Calu3 (cell line): ENCODE measurements at regions not wholly inside any gene's neighbourhood (a gene's known extent, or its start where the extent isn't known, plus 50 kb on each side); places are given as distances from the start of the nearest gene placed in this dataset.

Experiments used
- BruUV-seq: library from RNA; stranded (reverse); fragments of 400-500 nt; replicated peaks from 2 replicates; lab custom pipeline; 2021; lab: Mats Ljungman, UMichigan
- CTCF ChIA-PET: fragments of 300-600 bp; sonication (Branson Sonifier 250); formaldehyde crosslinking; loops from one replicate; lab custom pipeline; 2022; ENCODE audit warnings: antibody characterized with exemption; lab: Charles Lee
- DNase-seq: peaks from one replicate; pipeline ENCODE4 v3.0.0; 2022
- H3K27ac Mint-ChIP-seq: one replicate; pipeline ENCODE4 v1.8.0; 2022; ENCODE audit warnings: mixed read lengths; ENCODE audit not compliant: unreplicated experiment
- H3K27me3 Mint-ChIP-seq: one replicate; pipeline ENCODE4 v1.8.0; 2022; ENCODE audit warnings: mixed read lengths; ENCODE audit not compliant: unreplicated experiment
- H3K36me3 Mint-ChIP-seq: one replicate; pipeline ENCODE4 v1.8.0; 2022; ENCODE audit warnings: mild to moderate bottlenecking, moderate library complexity, mixed read lengths; ENCODE audit not compliant: insufficient read depth, unreplicated experiment
- H3K4me1 Mint-ChIP-seq: one replicate; pipeline ENCODE4 v1.8.0; 2022; ENCODE audit warnings: mild to moderate bottlenecking, low read depth, mixed read lengths; ENCODE audit not compliant: unreplicated experiment
- H3K4me3 Mint-ChIP-seq: one replicate; pipeline ENCODE4 v1.8.0; 2022; ENCODE audit warnings: mild to moderate bottlenecking, low read depth, moderate library complexity, mixed read lengths; ENCODE audit not compliant: unreplicated experiment
- H3K9me3 Mint-ChIP-seq: one replicate; pipeline ENCODE4 v1.8.0; 2022; ENCODE audit warnings: low read depth, mixed read lengths; ENCODE audit not compliant: unreplicated experiment
- CTCF ChIP-seq: fragments of 200-600 bp; IDR thresholded peaks from one replicate; pipeline ENCODE4 v1.8.0; 2022; ENCODE audit warnings: antibody characterized with exemption; ENCODE audit not compliant: unreplicated experiment
- intact Hi-C: fragments of 100-400 bp; cut with micrococcal nuclease; formaldehyde crosslinking; loops from one replicate; pipeline ENCODE4 v1.10.0; 2022; ENCODE audit not compliant: unreplicated experiment

- no peaks in the 10 kb centered on the region for H3K36me3 Mint-ChIP-seq
- no peaks in the 10 kb centered on the region for H3K4me1 Mint-ChIP-seq
- H3K9me3 Mint-ChIP-seq: no peaks in the 10 kb centered on the region
- no peak overlapping the region for H3K4me3 Mint-ChIP-seq
- no peak for TF ChIP-seq CTCF
- BruUV-seq: no TSS peak
- DNase-seq: no peak
- no peaks in the 10 kb centered on the region for H3K27me3 Mint-ChIP-seq
- CTCF ChIA-PET: no interaction called here
- no peak overlapping the region for H3K27ac Mint-ChIP-seq
- intact Hi-C loops: no loop called here
Measured at GRCh38 chr21:35309316-35309715, 260.2 kb upstream of the RUNX1 start.

GRCh38 chr21:35303085-35303484 lies 254.0 kb upstream of the RUNX1 start:
- Mint-ChIP-seq H3K4me1 (peaks cover 8% of the 10 kb centered on the region), H3K9me3 (peaks cover 5% of the 10 kb centered on the region), H3K36me3 (no peaks in the 10 kb centered on the region), H3K4me3 (no peak overlapping the region), H3K27ac (peak overlapping the region; percentile 52), H3K27me3 (no peaks in the 10 kb centered on the region)
- DNase-seq: no peak
- TF ChIP-seq CTCF: no peak
- BruUV-seq: no TSS peak
- intact Hi-C loops: no loop called here
- CTCF ChIA-PET: no interaction called here

DNA sequence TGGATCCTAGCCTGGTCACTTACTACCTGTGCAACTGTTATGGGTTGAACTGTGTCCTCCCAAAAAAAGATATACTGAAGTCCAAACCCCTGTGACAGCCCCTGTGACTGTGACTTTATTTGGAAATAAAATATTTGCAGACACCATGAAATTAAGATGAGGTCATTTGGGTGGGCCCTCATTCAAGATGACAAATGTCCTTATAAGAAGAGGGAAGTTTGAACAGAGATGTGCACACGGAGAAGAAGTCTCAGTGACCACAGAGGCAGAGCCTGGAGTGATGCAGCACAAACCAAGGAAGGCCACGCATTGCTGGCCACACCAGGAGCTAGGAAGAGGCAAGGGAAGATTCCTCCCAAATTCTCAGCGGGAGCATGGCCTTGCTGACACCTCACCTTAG lies 249.7 kb upstream of the RUNX1 start:
- TF ChIP-seq CTCF: no peak
- H3K27me3 Mint-ChIP-seq: no peaks in the 10 kb centered on the region
- peaks cover 30% of the 10 kb centered on the region for H3K4me1 Mint-ChIP-seq
- peaks cover 7% of the 10 kb centered on the region for H3K9me3 Mint-ChIP-seq
- peaks cover 7% of the 10 kb centered on the region for H3K36me3 Mint-ChIP-seq
- no peak overlapping the region for H3K27ac Mint-ChIP-seq
- BruUV-seq: no TSS peak
- intact Hi-C loops: no loop called here
- CTCF ChIA-PET: no interaction called here
- no peak overlapping the region for H3K4me3 Mint-ChIP-seq
- DNase-seq: no peak

- Mint-ChIP-seq H3K4me1 (peaks cover 27% of the 10 kb centered on the region), H3K4me3 (no peak overlapping the region), H3K27ac (no peak overlapping the region), H3K36me3 (peaks cover 8% of the 10 kb centered on the region), H3K27me3 (no peaks in the 10 kb centered on the region), H3K9me3 (peaks cover 2% of the 10 kb centered on the region)
- DNase-seq: no peak
- BruUV-seq: no TSS peak
- CTCF ChIA-PET: interaction anchor here (0.6 kb wide), 1 partner anchor 103 kb away, joined by 4 read pairs; no protein-coding TSS in a partner anchor
- intact Hi-C loops: no loop called here
- TF ChIP-seq CTCF: no peak
Measured at GRCh38 chr21:35297665-35298064, 248.6 kb upstream of the RUNX1 start.
